Caco-2 (cell line): ENCODE measurements at regions not wholly inside any gene's neighbourhood (a gene's known extent, or its start where the extent isn't known, plus 50 kb on each side); places are given as distances from the start of the nearest gene placed in this dataset.

ENCODE experiments used
- BruUV-seq: library from RNA; stranded (reverse); fragments of 400-500 nt; replicated peaks from 2 replicates; lab custom pipeline; 2021; lab: Mats Ljungman, UMichigan
- CTCF ChIA-PET: fragments of 300-600 bp; sonication (Branson Sonifier 250); formaldehyde crosslinking; loops from one replicate; lab custom pipeline; 2022; ENCODE audit warnings: antibody characterized with exemption; lab: Charles Lee
- POLR2A ChIA-PET: fragments of 300-600 bp; sonication (Branson Sonifier 250); formaldehyde crosslinking; loops from one replicate; lab custom pipeline; 2022; ENCODE audit warnings: antibody characterized with exemption; lab: Charles Lee
- DNase-seq, 2 experiments: peaks; one replicate each; pipeline versions ENCODE4 v3.0.0 to v3.0.0-alpha.2; 2020 to 2022
- H3K27me3 ChIP-seq: replicated peaks from 2 replicates; pipeline ENCODE4 v1.6.0; 2011; ENCODE audit warnings: low read length; ENCODE audit not compliant: control insufficient read depth, insufficient read depth
- H3K36me3 ChIP-seq: 2 replicates; pipeline ENCODE4 v1.5.1; 2011; ENCODE audit warnings: low read length; ENCODE audit not compliant: control insufficient read depth, insufficient read depth
- H3K4me1 ChIP-seq: fragments of 250-450 bp; sonication (Bioruptor Pico); 2 replicates; pipeline ENCODE4 v1.5.1; 2020; ENCODE audit warnings: mild to moderate bottlenecking
- H3K4me3 ChIP-seq: 2 replicates; pipeline ENCODE4 v1.5.1; 2011; ENCODE audit warnings: low read depth, mild to moderate bottlenecking, control low read depth, low read length
- H3K9me3 ChIP-seq: fragments of 250-450 bp; sonication (Bioruptor Pico); 2 replicates; pipeline ENCODE4 v1.5.1; 2020; ENCODE audit warnings: mild to moderate bottlenecking, moderate library complexity
- H3K27ac Mint-ChIP-seq: one replicate; pipeline ENCODE4 v1.8.0; 2022; ENCODE audit warnings: mixed read lengths; ENCODE audit not compliant: unreplicated experiment
- H3K27me3 Mint-ChIP-seq: one replicate; pipeline ENCODE4 v1.8.0; 2022; ENCODE audit warnings: mixed read lengths; ENCODE audit not compliant: insufficient read depth, unreplicated experiment
- H3K36me3 Mint-ChIP-seq: one replicate; pipeline ENCODE4 v1.8.0; 2022; ENCODE audit warnings: mild to moderate bottlenecking, mixed read lengths; ENCODE audit not compliant: insufficient read depth, unreplicated experiment
- H3K4me1 Mint-ChIP-seq: one replicate; pipeline ENCODE4 v1.8.0; 2022; ENCODE audit warnings: low read depth, mixed read lengths; ENCODE audit not compliant: unreplicated experiment
- H3K4me3 Mint-ChIP-seq: one replicate; pipeline ENCODE4 v1.8.0; 2022; ENCODE audit warnings: mild to moderate bottlenecking, moderate library complexity, mixed read lengths; ENCODE audit not compliant: unreplicated experiment
- H3K9me3 Mint-ChIP-seq: one replicate; pipeline ENCODE4 v1.8.0; 2022; ENCODE audit warnings: mixed read lengths; ENCODE audit not compliant: unreplicated experiment
- intact Hi-C: fragments of 100-400 bp; cut with micrococcal nuclease; formaldehyde crosslinking; loops from one replicate; pipeline ENCODE4 v1.10.0; 2022; ENCODE audit not compliant: unreplicated experiment
- TF ChIP-seq, protein P1 (sequence below), 2 experiments: fragments of 200-600 bp in 1 of 2; IDR thresholded peaks; 1 replicate in 1 of 2; 2 replicates in 1 of 2; pipeline versions ENCODE4 v1.5.1 to v1.8.0; 2011 to 2022; ENCODE audit warnings: antibody characterized with exemption in 1 of 2, control low read depth in 1 of 2, inconsistent platforms in 1 of 2, low read depth in 1 of 2, low read length in 1 of 2, mild to moderate bottlenecking in 1 of 2, moderate library complexity in 1 of 2; ENCODE audit not compliant: insufficient read depth in 1 of 2, severe bottlenecking in 1 of 2, unreplicated experiment in 1 of 2

DNA sequence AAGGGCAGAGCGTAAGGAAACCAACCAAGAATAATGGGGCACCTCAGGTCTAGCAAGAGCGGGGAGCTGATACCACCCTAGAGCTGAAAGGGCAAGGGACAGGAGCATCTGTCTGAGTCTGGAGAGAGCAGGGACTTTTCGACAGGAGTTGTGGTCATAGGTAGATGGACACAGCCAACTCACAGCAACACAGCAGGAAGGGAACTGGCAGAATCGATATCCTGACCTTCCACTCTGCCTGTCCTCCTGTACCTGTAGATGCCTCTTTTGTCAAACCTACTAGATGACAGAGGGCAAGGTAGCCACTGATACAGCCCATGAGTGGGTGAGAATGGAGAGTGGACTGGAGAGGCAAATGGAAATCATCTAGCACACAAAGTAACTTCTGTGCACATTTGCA is 247.2 kb upstream of the EGLN3 start:
- DNase-seq, result no peak
- H3K27ac Mint-ChIP-seq, result no peak overlapping the region
- Histone ChIP-seq H3K36me3 (no peaks in the 10 kb centered on the region), H3K9me3 (no peaks in the 10 kb centered on the region), H3K4me1 (no peaks in the 10 kb centered on the region), H3K4me3 (no peak overlapping the region), H3K27me3 (no peaks in the 10 kb centered on the region)
- BruUV-seq, result no TSS peak
- H3K4me3 Mint-ChIP-seq, result no peak overlapping the region
- H3K36me3 Mint-ChIP-seq, result no peaks in the 10 kb centered on the region
- intact Hi-C loops, result no loop called here
- POLR2A ChIA-PET, result no interaction called here
- CTCF ChIA-PET, result no interaction called here
- TF ChIP-seq, protein P1, sequence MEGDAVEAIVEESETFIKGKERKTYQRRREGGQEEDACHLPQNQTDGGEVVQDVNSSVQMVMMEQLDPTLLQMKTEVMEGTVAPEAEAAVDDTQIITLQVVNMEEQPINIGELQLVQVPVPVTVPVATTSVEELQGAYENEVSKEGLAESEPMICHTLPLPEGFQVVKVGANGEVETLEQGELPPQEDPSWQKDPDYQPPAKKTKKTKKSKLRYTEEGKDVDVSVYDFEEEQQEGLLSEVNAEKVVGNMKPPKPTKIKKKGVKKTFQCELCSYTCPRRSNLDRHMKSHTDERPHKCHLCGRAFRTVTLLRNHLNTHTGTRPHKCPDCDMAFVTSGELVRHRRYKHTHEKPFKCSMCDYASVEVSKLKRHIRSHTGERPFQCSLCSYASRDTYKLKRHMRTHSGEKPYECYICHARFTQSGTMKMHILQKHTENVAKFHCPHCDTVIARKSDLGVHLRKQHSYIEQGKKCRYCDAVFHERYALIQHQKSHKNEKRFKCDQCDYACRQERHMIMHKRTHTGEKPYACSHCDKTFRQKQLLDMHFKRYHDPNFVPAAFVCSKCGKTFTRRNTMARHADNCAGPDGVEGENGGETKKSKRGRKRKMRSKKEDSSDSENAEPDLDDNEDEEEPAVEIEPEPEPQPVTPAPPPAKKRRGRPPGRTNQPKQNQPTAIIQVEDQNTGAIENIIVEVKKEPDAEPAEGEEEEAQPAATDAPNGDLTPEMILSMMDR (IDR thresholded peaks at IDR 0.05; ENCODE audit: insufficient read depth in 1 of 2, low read depth in 1 of 2, low read length in 1 of 2, severe bottlenecking in 1 of 2, unreplicated experiment in 1 of 2), result no peak
- H3K27me3 Mint-ChIP-seq, result no peaks in the 10 kb centered on the region
- H3K9me3 Mint-ChIP-seq, result peaks cover 25% of the 10 kb centered on the region
- H3K4me1 Mint-ChIP-seq, result no peaks in the 10 kb centered on the region

DNA sequence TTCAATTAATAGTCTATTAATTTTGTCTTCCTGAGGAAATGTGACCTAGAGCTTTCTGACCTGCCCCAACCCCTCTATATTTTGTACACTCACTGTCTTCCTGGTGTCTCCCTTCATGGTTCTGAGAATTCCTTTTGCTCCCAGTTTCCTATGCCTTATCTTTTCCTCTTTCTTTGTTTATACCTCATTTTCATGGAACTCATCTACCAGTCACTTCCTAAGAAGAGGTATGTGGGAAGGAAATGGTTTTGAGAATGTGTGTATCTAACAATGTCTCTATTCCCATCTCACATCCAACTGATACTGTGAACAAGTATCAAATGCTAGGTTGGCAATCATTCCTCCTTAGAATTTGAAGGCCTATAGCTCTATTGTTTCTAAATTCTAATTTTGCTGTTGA is 245.1 kb upstream of the EGLN3 start:
- peaks cover 25% of the 10 kb centered on the region for H3K9me3 Mint-ChIP-seq
- no peaks in the 10 kb centered on the region for H3K27me3 ChIP-seq

DNA sequence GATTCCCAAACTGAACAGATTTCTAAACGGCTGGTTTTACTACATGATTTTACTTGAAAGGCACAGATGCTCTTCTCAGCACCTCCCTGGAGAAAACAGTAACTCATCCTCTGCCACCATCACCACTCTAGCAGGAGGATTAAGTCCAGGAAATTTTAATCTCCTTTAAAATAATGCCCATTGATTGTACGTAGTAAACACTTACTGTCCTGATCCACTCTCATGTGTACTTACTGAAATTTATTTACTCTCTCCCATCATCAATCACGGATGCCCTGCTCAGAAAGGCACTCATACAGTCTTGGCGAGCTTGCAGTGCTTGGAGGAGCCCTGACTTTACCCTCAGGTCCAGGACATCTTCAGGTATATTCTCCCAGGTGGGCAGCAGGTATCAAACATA is 239.8 kb upstream of the EGLN3 start:
- peaks cover 3% of the 10 kb centered on the region for H3K9me3 Mint-ChIP-seq
- ChIA-PET POLR2A (no interaction called here), CTCF (no interaction called here)
- intact Hi-C loops, result no loop called here
- no peaks in the 10 kb centered on the region for H3K36me3 Mint-ChIP-seq
- H3K27ac Mint-ChIP-seq, result no peak overlapping the region
- H3K27me3 ChIP-seq, result no peaks in the 10 kb centered on the region
- no peak overlapping the region for H3K4me3 ChIP-seq
- no TSS peak for BruUV-seq
- H3K4me3 Mint-ChIP-seq, result no peak overlapping the region
- no peaks in the 10 kb centered on the region for H3K9me3 ChIP-seq
- no peaks in the 10 kb centered on the region for H3K4me1 Mint-ChIP-seq
- DNase-seq, result no peak
- no peaks in the 10 kb centered on the region for H3K27me3 Mint-ChIP-seq
- TF ChIP-seq, protein P1 (IDR thresholded peaks at IDR 0.05; ENCODE audit: insufficient read depth in 1 of 2, low read depth in 1 of 2, low read length in 1 of 2, severe bottlenecking in 1 of 2, unreplicated experiment in 1 of 2), result no peak
- H3K36me3 ChIP-seq, result no peaks in the 10 kb centered on the region
- peaks cover 5% of the 10 kb centered on the region for H3K4me1 ChIP-seq

More for the DNA sequence above, 245.1 kb upstream of the EGLN3 start:
- Mint-ChIP-seq H3K27me3 (no peaks in the 10 kb centered on the region), H3K4me1 (no peaks in the 10 kb centered on the region), H3K4me3 (no peak overlapping the region), H3K36me3 (no peaks in the 10 kb centered on the region), H3K27ac (no peak overlapping the region)
- intact Hi-C loops, result no loop called here
- H3K4me1 ChIP-seq, result no peaks in the 10 kb centered on the region
- no TSS peak for BruUV-seq
- TF ChIP-seq, protein P1 (IDR thresholded peaks at IDR 0.05; ENCODE audit: insufficient read depth in 1 of 2, low read depth in 1 of 2, low read length in 1 of 2, severe bottlenecking in 1 of 2, unreplicated experiment in 1 of 2), result no peak
- H3K36me3 ChIP-seq, result no peaks in the 10 kb centered on the region
- CTCF ChIA-PET, result no interaction called here
- no peaks in the 10 kb centered on the region for H3K9me3 ChIP-seq
- POLR2A ChIA-PET, result no interaction called here
- H3K4me3 ChIP-seq, result no peak overlapping the region
- DNase-seq, result no peak
